AG08395 (cell line): ENCODE measurements at regions not wholly inside any gene's neighbourhood (a gene's known extent, or its start where the extent isn't known, plus 50 kb on each side); places are given as distances from the start of the nearest gene placed in this dataset.

Experiments
- DNase-seq: peaks from one replicate; pipeline ENCODE4 v3.0.0; 2012; ENCODE audit warnings: mixed read lengths, low spot score

- DNase-seq = no peak
Observed at GRCh38 chr2:21515903-21516302, 392.1 kb downstream of the TDRD15 start.

GRCh38 chr2:21519412-21519811 is 395.6 kb downstream of the TDRD15 start:
- no peak for DNase-seq

DNA sequence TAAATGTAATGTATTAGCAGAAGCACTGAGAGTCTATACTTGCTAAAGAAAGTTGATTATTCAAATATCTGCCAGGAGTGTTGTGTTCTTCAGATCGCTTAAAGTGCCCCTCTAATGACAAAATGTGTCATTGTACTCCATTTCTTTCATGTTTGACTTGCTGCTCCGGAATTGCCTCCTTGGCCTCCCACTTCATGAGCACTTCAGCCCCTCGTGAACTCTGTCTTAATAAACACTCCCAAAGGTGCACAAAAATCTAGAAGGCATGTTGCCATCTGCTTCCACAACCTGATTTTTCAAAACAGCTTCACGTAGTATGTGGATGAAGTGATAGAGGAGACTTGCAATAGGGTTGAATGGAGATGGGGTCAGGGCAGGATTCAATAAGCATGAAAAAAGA is 396.1 kb downstream of the TDRD15 start:
- DNase-seq = no peak

GRCh38 chr2:21535826-21536225 is 412.1 kb downstream of the TDRD15 start:
- DNase-seq = no peak

DNA sequence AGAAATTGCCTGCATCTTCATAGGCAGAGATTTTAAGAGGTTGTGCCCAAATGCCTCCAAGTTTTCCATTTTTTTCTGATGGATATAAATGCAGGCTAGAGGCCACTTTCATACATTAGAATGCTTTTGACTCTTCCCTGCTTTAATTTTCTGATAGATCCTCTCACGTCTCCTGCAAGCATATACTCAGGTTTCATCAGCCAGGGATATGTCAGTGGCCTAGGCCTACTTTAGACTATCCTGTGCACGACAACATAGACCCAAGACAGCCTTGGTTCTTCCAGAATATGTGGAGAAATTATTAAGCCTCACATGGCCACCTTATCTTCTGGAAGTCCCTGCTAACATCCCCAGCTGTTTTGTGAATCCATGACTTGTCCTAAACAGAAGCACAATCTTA is 415.9 kb downstream of the TDRD15 start:
- DNase-seq = no peak

DNA sequence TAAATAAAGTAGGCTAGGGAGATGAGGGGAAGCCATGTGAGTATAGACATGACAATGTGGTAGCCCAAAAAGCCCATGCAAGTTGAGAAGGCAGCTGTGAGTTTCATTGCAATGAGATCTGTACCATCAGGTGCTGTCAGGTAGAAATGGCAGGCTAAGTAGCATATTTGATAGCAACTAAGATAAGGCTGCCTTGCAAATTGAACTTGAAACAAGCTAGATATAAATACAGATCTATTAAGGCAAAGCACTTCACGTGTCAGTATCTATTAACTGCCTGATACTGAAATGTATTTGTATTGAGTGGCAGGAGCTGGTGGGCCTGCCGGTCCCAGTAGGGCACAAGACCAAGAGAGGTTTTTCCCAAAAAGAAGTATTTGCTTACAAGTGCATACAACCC is 419.9 kb downstream of the TDRD15 start:
- DNase-seq = no peak

DNA sequence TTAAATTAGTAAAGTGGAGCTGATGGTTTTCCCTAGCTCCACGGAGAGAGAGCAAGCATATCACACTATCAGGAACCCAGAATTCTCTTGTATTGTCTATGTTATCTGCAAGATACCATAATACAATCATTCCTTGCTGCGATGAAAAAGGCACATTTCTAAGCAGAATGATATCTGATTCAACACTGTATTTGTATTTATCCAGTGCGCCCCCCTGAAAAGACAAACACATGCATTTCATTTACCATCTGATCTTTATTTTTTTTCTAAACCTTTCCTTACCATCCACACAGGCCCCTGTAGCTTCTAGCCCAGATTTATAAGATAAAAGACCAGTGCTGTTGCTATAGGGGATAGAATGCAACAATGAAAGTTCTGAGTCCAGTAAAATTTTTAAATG is 420.6 kb downstream of the TDRD15 start:
- no peak for DNase-seq

- DNase-seq = no peak
Observed at GRCh38 chr2:21552981-21553380, 429.2 kb downstream of the TDRD15 start.

GRCh38 chr2:21559351-21559750 is 435.6 kb downstream of the TDRD15 start:
- no peak for DNase-seq

- DNase-seq = no peak
Observed at GRCh38 chr2:21561965-21562364, 438.2 kb downstream of the TDRD15 start.

DNA sequence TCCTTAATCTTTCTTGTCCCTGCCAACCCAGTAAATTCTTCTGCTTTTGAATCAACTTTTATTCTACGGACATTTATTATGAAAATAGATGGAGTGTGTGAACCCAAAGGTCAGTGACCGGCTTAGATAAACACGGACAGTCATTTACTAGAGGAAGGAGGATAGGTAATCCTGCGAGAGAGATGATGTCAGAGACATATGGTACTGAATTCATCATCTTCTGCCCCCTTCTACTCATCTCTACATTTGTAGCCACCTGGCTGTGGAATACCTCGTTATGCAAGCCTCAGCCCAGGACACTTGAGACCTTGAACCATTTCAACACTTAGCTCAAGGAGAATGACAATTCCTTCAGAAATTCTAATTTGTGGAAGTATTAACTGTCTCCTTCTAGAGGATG is 443.6 kb downstream of the TDRD15 start:
- no peak for DNase-seq

DNA sequence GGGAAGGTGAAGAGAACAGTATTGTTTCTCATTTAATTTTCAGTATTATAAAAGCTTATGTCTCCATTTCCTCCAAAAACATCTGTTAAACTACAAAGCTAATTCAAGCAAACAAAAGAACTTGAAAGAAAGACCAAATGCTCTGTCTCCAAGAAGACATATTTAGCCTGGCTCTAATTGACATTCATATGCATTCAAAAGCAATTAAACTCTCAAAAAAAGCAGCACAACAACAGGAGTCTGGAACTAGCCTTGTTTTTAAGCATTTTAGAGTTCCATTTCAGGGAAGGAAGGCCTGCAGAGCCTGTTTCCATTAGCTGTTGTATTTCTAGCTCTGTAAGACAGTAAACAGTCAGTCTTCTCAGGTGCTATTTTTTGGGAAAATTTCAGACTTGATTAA is 447.9 kb downstream of the TDRD15 start:
- DNase-seq = no peak

- no peak for DNase-seq
Observed at GRCh38 chr2:21580391-21580790, 456.6 kb downstream of the TDRD15 start.

- DNase-seq = no peak
Observed at GRCh38 chr2:21585881-21586280, 462.1 kb downstream of the TDRD15 start.

GRCh38 chr2:21590026-21590690 is 466.4 kb downstream of the TDRD15 start:
- DNase-seq = no peak

- no peak for DNase-seq
Observed at GRCh38 chr2:21591926-21592325, 468.2 kb downstream of the TDRD15 start.

GRCh38 chr2:21599417-21599816 is 475.6 kb downstream of the TDRD15 start:
- no peak for DNase-seq

GRCh38 chr2:21602789-21603188 is 479.0 kb downstream of the TDRD15 start:
- no peak for DNase-seq

GRCh38 chr2:21607572-21607971 is 483.8 kb downstream of the TDRD15 start:
- no peak for DNase-seq

GRCh38 chr2:21610304-21610703 is 486.5 kb downstream of the TDRD15 start:
- no peak for DNase-seq

DNA sequence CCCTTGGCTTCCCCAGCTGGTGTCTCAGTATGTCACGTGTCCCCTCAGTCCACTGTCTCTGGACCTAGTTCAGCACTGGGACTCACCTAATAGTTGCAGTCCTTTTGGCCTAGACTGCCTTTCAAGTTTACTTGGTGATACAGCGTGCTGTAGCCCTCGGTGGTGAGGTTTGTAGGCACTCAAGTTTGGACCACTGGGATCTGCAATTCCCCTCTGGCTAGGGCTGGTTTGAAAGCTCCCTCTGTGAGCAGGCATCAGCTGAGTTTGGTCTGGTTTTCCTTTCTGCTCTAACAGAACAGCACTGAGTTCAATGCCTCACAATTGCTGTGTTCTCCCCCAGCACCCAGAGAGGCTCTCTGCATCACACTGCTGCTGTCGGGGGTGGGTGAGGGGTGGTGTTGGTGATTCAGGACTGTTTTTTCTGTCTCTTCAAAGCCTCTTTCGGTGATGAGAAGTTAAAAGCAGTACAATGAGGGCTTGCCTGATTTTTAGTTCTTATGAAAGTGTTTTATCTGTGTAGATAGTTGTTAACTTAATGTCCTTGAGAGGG is 494.2 kb downstream of the TDRD15 start:
- DNase-seq = no peak

- no peak for DNase-seq
Observed at GRCh38 chr2:21620771-21621170, 497.0 kb downstream of the TDRD15 start.

GRCh38 chr2:21627938-21628337 is 504.2 kb downstream of the TDRD15 start:
- no peak for DNase-seq

- DNase-seq = no peak
Observed at GRCh38 chr2:21633015-21633414, 509.2 kb downstream of the TDRD15 start.
